GM23338 (cell line): ENCODE measurements at regions not wholly inside any gene's neighbourhood (a gene's known extent, or its start where the extent isn't known, plus 50 kb on each side); places are given as distances from the start of the nearest gene placed in this dataset.

Experiments used
- ATAC-seq: fragments of 200-7000 bp; cut with Tn5 transposase; 3 replicates; pipeline ENCODE4 v1.9.1; 2020
- DNase-seq: peaks from one replicate; pipeline ENCODE4 v3.0.0-alpha.2; 2015; ENCODE audit warnings: low spot score
- H2AFZ ChIP-seq: fragments of 200-600 bp; sonication (generic); 2 replicates; pipeline ENCODE4 v1.8.0; 2016; ENCODE audit warnings: antibody characterized with exemption, mild to moderate bottlenecking, moderate library complexity
- H3F3A ChIP-seq: fragments of 200-600 bp; sonication (generic); replicated peaks from 2 replicates; pipeline ENCODE4 v1.8.0; 2017; ENCODE audit warnings: antibody characterized with exemption, mixed run types, low read depth
- H3K27ac ChIP-seq: fragments of 200-600 bp; sonication (generic); 2 replicates; pipeline ENCODE4 v1.6.1; 2016; ENCODE audit warnings: low read depth
- H3K27me3 ChIP-seq: fragments of 200-600 bp; sonication (generic); 2 replicates; pipeline ENCODE4 v1.8.0; 2016; ENCODE audit warnings: mild to moderate bottlenecking, mixed run types, moderate library complexity; ENCODE audit not compliant: insufficient read depth
- H3K36me3 ChIP-seq: fragments of 200-600 bp; sonication (generic); 2 replicates; pipeline ENCODE4 v1.8.0; 2016; ENCODE audit warnings: mild to moderate bottlenecking; ENCODE audit not compliant: insufficient read depth
- H3K4me1 ChIP-seq: fragments of 200-600 bp; sonication (generic); 2 replicates; pipeline ENCODE4 v1.8.0; 2016; ENCODE audit warnings: mild to moderate bottlenecking, moderate library complexity; ENCODE audit not compliant: insufficient read depth
- H3K4me2 ChIP-seq: fragments of 200-600 bp; sonication (generic); 2 replicates; pipeline ENCODE4 v1.7.1; 2017; ENCODE audit warnings: mixed run types
- H3K4me3 ChIP-seq: fragments of 200-600 bp; sonication (generic); 2 replicates; pipeline ENCODE4 v1.6.1; 2016; ENCODE audit warnings: mixed run types
- H3K79me2 ChIP-seq: fragments of 200-600 bp; sonication (generic); replicated peaks from 2 replicates; pipeline ENCODE4 v1.8.0; 2017; ENCODE audit warnings: mild to moderate bottlenecking; ENCODE audit not compliant: insufficient read depth
- H3K9me2 ChIP-seq: fragments of 200-600 bp; sonication (generic); 2 replicates; pipeline ENCODE4 v1.8.0; 2017; ENCODE audit not compliant: insufficient read depth
- H4K20me1 ChIP-seq: fragments of 200-600 bp; sonication (generic); replicated peaks from 2 replicates; pipeline ENCODE4 v1.8.0; 2017; ENCODE audit warnings: mild to moderate bottlenecking; ENCODE audit not compliant: insufficient read depth
- H3K27ac Mint-ChIP-seq: 2 replicates; pipeline ENCODE4 v1.8.0; 2020; ENCODE audit warnings: inconsistent platforms, mild to moderate bottlenecking, moderate library complexity, mixed read lengths
- H3K27me3 Mint-ChIP-seq: 3 replicates; pipeline ENCODE4 v1.8.0; 2022; ENCODE audit warnings: low read depth, mild to moderate bottlenecking, moderate library complexity, mixed read lengths, inconsistent platforms; ENCODE audit not compliant: insufficient read depth, poor library complexity
- H3K36me3 Mint-ChIP-seq: 3 replicates; pipeline ENCODE4 v1.8.0; 2021; ENCODE audit warnings: low read depth, mild to moderate bottlenecking, inconsistent platforms, moderate library complexity, mixed read lengths
- H3K4me1 Mint-ChIP-seq: 3 replicates; pipeline ENCODE4 v1.8.0; 2020; ENCODE audit warnings: mild to moderate bottlenecking, inconsistent platforms, mixed read lengths
- H3K4me3 Mint-ChIP-seq: 3 replicates; pipeline ENCODE4 v1.8.0; 2021; ENCODE audit warnings: moderate library complexity, mild to moderate bottlenecking, inconsistent platforms, mixed read lengths
- H3K9me3 Mint-ChIP-seq: 3 replicates; pipeline ENCODE4 v1.8.0; 2020; ENCODE audit warnings: moderate library complexity, mild to moderate bottlenecking, inconsistent platforms, mixed read lengths
- CREB1 ChIP-seq: fragments of 250-450 bp; sonication (Bioruptor Pico); IDR thresholded peaks from 2 replicates; pipeline ENCODE4 v1.5.0; 2020; ENCODE audit warnings: low read depth, mild to moderate bottlenecking, moderate library complexity
- EZH2 ChIP-seq: fragments of 200-600 bp; sonication (generic); IDR thresholded peaks from one replicate; pipeline ENCODE4 v1.8.0; 2017; ENCODE audit warnings: antibody characterized with exemption, mild to moderate bottlenecking, low read depth; ENCODE audit not compliant: unreplicated experiment
- EZH2phosphoT487 ChIP-seq: fragments of 200-600 bp; sonication (generic); IDR thresholded peaks from one replicate; pipeline ENCODE4 v1.8.1; 2018; ENCODE audit warnings: antibody characterized with exemption; ENCODE audit not compliant: unreplicated experiment
- JUNB ChIP-seq: IDR thresholded peaks from one replicate; pipeline ENCODE4 v1.6.1; 2016; ENCODE audit warnings: antibody characterized with exemption; ENCODE audit not compliant: unreplicated experiment
- NANOG ChIP-seq: IDR thresholded peaks from 2 replicates; pipeline ENCODE4 v1.6.1; 2016; ENCODE audit warnings: antibody characterized with exemption, borderline replicate concordance
- STAT1 ChIP-seq: IDR thresholded peaks from one replicate; pipeline ENCODE4 v1.6.1; 2016; ENCODE audit warnings: antibody characterized with exemption; ENCODE audit not compliant: unreplicated experiment
- ZNF114 ChIP-seq: fragments of 250-450 bp; sonication (Bioruptor Pico); IDR thresholded peaks from 2 replicates; pipeline ENCODE4 v1.5.0; 2020; ENCODE audit warnings: mild to moderate bottlenecking, moderate library complexity
- ZNF331 ChIP-seq: fragments of 250-450 bp; sonication (Bioruptor Pico); IDR thresholded peaks from 2 replicates; pipeline ENCODE4 v1.5.0; 2020; ENCODE audit warnings: low read depth, mild to moderate bottlenecking, moderate library complexity
- TF ChIP-seq, protein P1 (sequence below): IDR thresholded peaks from one replicate; pipeline ENCODE4 v1.6.1; 2018; ENCODE audit warnings: antibody characterized with exemption; ENCODE audit not compliant: unreplicated experiment
- TF ChIP-seq, protein P2 (sequence below): fragments of 250-450 bp; sonication (Bioruptor Pico); IDR thresholded peaks from 2 replicates; pipeline ENCODE4 v1.5.0; 2020; ENCODE audit warnings: mild to moderate bottlenecking, moderate library complexity

DNA sequence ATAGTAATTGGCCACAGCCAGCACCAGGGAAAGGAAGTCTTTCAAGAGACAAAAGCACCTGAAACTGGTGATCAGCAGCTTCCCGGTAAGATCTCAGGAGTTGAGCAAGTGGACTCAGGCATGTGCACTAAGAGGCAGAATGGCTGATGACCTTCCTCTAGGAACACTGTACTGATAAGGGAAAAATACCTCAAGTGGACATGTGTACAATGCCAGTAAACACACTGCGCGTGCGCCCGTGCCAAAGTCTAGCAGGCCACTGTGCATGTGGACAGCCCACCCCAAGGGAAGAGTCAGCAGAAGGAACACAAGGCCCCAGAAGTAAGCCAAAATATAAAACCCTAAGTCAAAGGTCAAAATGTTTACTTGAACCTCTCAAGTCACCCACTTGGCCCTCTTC, 423.0 kb downstream of the TUSC1 start:
- Histone ChIP-seq H3K4me2 (no peak overlapping the region), H3K79me2 (no peaks in the 10 kb centered on the region), H4K20me1 (no peaks in the 10 kb centered on the region), H3K27ac (no peak overlapping the region), H3F3A (no peaks in the 10 kb centered on the region), H3K4me3 (no peak overlapping the region), H2AFZ (no peak overlapping the region), H3K9me2 (no peaks in the 10 kb centered on the region), H3K36me3 (no peaks in the 10 kb centered on the region), H3K27me3 (no peaks in the 10 kb centered on the region), H3K4me1 (no peaks in the 10 kb centered on the region)
- no peaks in the 10 kb centered on the region for H3K4me1 Mint-ChIP-seq
- DNase-seq = no peak
- no peaks in the 10 kb centered on the region for H3K36me3 Mint-ChIP-seq
- H3K27ac Mint-ChIP-seq = no peak overlapping the region; the same call in 1 of the 2 replicates
- H3K4me3 Mint-ChIP-seq = no peak overlapping the region
- peaks cover 3% of the 10 kb centered on the region; the same call in 1 of the 3 replicates for H3K9me3 Mint-ChIP-seq
- TF ChIP-seq JUNB (no peak), CREB1 (no peak), EZH2 (no peak), ZNF114 (CRISPR knock-in tag) (no peak), EZH2phosphoT487 (no peak), ZNF331 (no peak), NANOG (no peak), STAT1 (no peak)
- TF ChIP-seq, protein P1, sequence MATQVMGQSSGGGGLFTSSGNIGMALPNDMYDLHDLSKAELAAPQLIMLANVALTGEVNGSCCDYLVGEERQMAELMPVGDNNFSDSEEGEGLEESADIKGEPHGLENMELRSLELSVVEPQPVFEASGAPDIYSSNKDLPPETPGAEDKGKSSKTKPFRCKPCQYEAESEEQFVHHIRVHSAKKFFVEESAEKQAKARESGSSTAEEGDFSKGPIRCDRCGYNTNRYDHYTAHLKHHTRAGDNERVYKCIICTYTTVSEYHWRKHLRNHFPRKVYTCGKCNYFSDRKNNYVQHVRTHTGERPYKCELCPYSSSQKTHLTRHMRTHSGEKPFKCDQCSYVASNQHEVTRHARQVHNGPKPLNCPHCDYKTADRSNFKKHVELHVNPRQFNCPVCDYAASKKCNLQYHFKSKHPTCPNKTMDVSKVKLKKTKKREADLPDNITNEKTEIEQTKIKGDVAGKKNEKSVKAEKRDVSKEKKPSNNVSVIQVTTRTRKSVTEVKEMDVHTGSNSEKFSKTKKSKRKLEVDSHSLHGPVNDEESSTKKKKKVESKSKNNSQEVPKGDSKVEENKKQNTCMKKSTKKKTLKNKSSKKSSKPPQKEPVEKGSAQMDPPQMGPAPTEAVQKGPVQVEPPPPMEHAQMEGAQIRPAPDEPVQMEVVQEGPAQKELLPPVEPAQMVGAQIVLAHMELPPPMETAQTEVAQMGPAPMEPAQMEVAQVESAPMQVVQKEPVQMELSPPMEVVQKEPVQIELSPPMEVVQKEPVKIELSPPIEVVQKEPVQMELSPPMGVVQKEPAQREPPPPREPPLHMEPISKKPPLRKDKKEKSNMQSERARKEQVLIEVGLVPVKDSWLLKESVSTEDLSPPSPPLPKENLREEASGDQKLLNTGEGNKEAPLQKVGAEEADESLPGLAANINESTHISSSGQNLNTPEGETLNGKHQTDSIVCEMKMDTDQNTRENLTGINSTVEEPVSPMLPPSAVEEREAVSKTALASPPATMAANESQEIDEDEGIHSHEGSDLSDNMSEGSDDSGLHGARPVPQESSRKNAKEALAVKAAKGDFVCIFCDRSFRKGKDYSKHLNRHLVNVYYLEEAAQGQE = no peak
- TF ChIP-seq, protein P2, sequence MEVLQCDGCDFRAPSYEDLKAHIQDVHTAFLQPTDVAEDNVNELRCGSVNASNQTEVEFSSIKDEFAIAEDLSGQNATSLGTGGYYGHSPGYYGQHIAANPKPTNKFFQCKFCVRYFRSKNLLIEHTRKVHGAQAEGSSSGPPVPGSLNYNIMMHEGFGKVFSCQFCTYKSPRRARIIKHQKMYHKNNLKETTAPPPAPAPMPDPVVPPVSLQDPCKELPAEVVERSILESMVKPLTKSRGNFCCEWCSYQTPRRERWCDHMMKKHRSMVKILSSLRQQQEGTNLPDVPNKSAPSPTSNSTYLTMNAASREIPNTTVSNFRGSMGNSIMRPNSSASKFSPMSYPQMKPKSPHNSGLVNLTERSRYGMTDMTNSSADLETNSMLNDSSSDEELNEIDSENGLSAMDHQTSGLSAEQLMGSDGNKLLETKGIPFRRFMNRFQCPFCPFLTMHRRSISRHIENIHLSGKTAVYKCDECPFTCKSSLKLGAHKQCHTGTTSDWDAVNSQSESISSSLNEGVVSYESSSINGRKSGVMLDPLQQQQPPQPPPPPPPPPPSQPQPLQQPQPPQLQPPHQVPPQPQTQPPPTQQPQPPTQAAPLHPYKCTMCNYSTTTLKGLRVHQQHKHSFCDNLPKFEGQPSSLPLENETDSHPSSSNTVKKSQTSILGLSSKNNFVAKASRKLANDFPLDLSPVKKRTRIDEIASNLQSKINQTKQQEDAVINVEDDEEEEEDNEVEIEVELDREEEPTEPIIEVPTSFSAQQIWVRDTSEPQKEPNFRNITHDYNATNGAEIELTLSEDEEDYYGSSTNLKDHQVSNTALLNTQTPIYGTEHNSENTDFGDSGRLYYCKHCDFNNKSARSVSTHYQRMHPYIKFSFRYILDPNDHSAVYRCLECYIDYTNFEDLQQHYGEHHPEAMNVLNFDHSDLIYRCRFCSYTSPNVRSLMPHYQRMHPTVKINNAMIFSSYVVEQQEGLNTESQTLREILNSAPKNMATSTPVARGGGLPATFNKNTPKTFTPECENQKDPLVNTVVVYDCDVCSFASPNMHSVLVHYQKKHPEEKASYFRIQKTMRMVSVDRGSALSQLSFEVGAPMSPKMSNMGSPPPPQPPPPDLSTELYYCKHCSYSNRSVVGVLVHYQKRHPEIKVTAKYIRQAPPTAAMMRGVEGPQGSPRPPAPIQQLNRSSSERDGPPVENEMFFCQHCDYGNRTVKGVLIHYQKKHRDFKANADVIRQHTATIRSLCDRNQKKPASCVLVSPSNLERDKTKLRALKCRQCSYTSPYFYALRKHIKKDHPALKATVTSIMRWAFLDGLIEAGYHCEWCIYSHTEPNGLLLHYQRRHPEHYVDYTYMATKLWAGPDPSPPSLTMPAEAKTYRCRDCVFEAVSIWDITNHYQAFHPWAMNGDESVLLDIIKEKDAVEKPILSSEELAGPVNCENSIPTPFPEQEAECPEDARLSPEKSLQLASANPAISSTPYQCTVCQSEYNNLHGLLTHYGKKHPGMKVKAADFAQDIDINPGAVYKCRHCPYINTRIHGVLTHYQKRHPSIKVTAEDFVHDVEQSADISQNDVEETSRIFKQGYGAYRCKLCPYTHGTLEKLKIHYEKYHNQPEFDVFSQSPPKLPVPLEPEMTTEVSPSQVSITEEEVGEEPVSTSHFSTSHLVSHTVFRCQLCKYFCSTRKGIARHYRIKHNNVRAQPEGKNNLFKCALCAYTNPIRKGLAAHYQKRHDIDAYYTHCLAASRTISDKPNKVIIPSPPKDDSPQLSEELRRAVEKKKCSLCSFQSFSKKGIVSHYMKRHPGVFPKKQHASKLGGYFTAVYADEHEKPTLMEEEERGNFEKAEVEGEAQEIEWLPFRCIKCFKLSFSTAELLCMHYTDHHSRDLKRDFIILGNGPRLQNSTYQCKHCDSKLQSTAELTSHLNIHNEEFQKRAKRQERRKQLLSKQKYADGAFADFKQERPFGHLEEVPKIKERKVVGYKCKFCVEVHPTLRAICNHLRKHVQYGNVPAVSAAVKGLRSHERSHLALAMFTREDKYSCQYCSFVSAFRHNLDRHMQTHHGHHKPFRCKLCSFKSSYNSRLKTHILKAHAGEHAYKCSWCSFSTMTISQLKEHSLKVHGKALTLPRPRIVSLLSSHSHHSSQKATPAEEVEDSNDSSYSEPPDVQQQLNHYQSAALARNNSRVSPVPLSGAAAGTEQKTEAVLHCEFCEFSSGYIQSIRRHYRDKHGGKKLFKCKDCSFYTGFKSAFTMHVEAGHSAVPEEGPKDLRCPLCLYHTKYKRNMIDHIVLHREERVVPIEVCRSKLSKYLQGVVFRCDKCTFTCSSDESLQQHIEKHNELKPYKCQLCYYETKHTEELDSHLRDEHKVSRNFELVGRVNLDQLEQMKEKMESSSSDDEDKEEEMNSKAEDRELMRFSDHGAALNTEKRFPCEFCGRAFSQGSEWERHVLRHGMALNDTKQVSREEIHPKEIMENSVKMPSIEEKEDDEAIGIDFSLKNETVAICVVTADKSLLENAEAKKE (CRISPR knock-in tag) = no peak
- ATAC-seq = no peak
- peaks cover 1% of the 10 kb centered on the region for H3K27me3 Mint-ChIP-seq
